ENCODE measurements at regions not wholly inside any gene's neighbourhood (a gene's known extent, or its start where the extent isn't known, plus 50 kb on each side); places are given as distances from the start of the nearest gene placed in this dataset.

GRCh38 chr4:108567831-108568230 lies 52.5 kb upstream of the RPL34 start:
- DNase-seq (ENCODE audit: low read depth): no peak

GRCh38 chr4:108561116-108561515 lies 59.3 kb upstream of the RPL34 start:
- DNase-seq (ENCODE audit: low read depth): no peak

- no peak for DNase-seq (ENCODE audit: low read depth)
These were observed 59.8 kb upstream of the RPL34 start for GRCh38 chr4:108560616-108561015.

GRCh38 chr4:108559911-108560310 lies 60.5 kb upstream of the RPL34 start:
- no peak for DNase-seq (ENCODE audit: low read depth)

- no peak for DNase-seq (ENCODE audit: low read depth)
These were observed 61.1 kb upstream of the RPL34 start for GRCh38 chr4:108559068-108559793.

GRCh38 chr4:108556588-108557200 lies 63.7 kb upstream of the RPL34 start:
- no peak for DNase-seq (ENCODE audit: low read depth)

GRCh38 chr4:108556166-108556565 lies 64.2 kb upstream of the RPL34 start:
- DNase-seq (ENCODE audit: low read depth): no peak

- no peak for DNase-seq (ENCODE audit: low read depth)
These were observed 64.7 kb upstream of the RPL34 start for GRCh38 chr4:108555701-108556100.

- no peak for DNase-seq (ENCODE audit: low read depth)
These were observed 72.7 kb upstream of the RPL34 start for GRCh38 chr4:108547682-108548081.

GRCh38 chr4:108546728-108547127 lies 73.6 kb upstream of the RPL34 start:
- DNase-seq (ENCODE audit: low read depth): no peak

- peak; percentile 35 for DNase-seq (ENCODE audit: low read depth)
These were observed 75.9 kb upstream of the RPL34 start for GRCh38 chr4:108544481-108544880.

GRCh38 chr4:108543359-108543968 lies 76.9 kb upstream of the RPL34 start:
- no peak for DNase-seq (ENCODE audit: low read depth)

- no peak for DNase-seq (ENCODE audit: low read depth)
These were observed 79.8 kb upstream of the RPL34 start for GRCh38 chr4:108540536-108540935.

GRCh38 chr4:108536577-108536976 lies 83.8 kb upstream of the RPL34 start:
- no peak for DNase-seq (ENCODE audit: low read depth)

- no peak for DNase-seq (ENCODE audit: low read depth)
These were observed 84.6 kb upstream of the RPL34 start for GRCh38 chr4:108535757-108536156.

- no peak for DNase-seq (ENCODE audit: low read depth)
These were observed 86.5 kb upstream of the RPL34 start for GRCh38 chr4:108533876-108534275.

- no peak for DNase-seq (ENCODE audit: low read depth)
These were observed 87.0 kb upstream of the RPL34 start for GRCh38 chr4:108533245-108533844.

GRCh38 chr4:108532738-108533137 lies 87.6 kb upstream of the RPL34 start:
- no peak for DNase-seq (ENCODE audit: low read depth)

GRCh38 chr4:108532187-108532586 lies 88.2 kb upstream of the RPL34 start:
- no peak for DNase-seq (ENCODE audit: low read depth)

- DNase-seq (ENCODE audit: low read depth): no peak
These were observed 88.9 kb upstream of the RPL34 start for GRCh38 chr4:108531461-108531860.

GRCh38 chr4:108529984-108530905 lies 90.1 kb upstream of the RPL34 start:
- no peak for DNase-seq (ENCODE audit: low read depth)

- no peak for DNase-seq (ENCODE audit: low read depth)
These were observed 91.3 kb upstream of the RPL34 start for GRCh38 chr4:108529102-108529501.
